SK-N-SH treated with all-trans-retinoic acid at 6 μM for 48 hours (cell line): ENCODE measurements at regions not wholly inside any gene's neighbourhood (a gene's known extent, or its start where the extent isn't known, plus 50 kb on each side); places are given as distances from the start of the nearest gene placed in this dataset.

Experiments used
- ATAC-seq: fragments of 200-7000 bp; cut with Tn5 transposase; 3 replicates; pipeline ENCODE4 v1.9.1; 2020; ENCODE audit warnings: mild to moderate bottlenecking, moderate library complexity
- ARNTL ChIP-seq: fragments of 450-650 bp; formaldehyde crosslinking; IDR thresholded peaks from 2 replicates; pipeline ENCODE4 v1.5.0; 2020; ENCODE audit warnings: low read depth, mild to moderate bottlenecking, moderate library complexity, borderline replicate concordance
- BACH2 ChIP-seq: fragments of 250-450 bp; sonication (Bioruptor Pico); IDR thresholded peaks from 2 replicates; pipeline ENCODE4 v1.9.0; 2021; ENCODE audit warnings: mild to moderate bottlenecking, borderline replicate concordance
- CREB5 ChIP-seq: fragments of 250-450 bp; sonication (Bioruptor Pico); IDR thresholded peaks from 2 replicates; pipeline ENCODE4 v1.5.1; 2020; ENCODE audit warnings: low read depth, mild to moderate bottlenecking, moderate library complexity
- CSDC2 ChIP-seq: fragments of 250-450 bp; sonication (Bioruptor Pico); IDR thresholded peaks from 2 replicates; pipeline ENCODE4 v1.5.0; 2020; ENCODE audit warnings: mild to moderate bottlenecking, moderate library complexity
- ESRRG ChIP-seq: fragments of 250-450 bp; sonication (Bioruptor Pico); IDR thresholded peaks from 2 replicates; pipeline ENCODE4 v1.6.1; 2021; ENCODE audit warnings: mild to moderate bottlenecking
- GLIS3 ChIP-seq: fragments of 250-450 bp; sonication (Bioruptor Pico); IDR thresholded peaks from 2 replicates; pipeline ENCODE4 v1.5.0; 2020; ENCODE audit warnings: mild to moderate bottlenecking, moderate library complexity
- ISL1 ChIP-seq: fragments of 250-450 bp; sonication (Bioruptor Pico); IDR thresholded peaks from 2 replicates; pipeline ENCODE4 v2.1.2; 2022; ENCODE audit warnings: mild to moderate bottlenecking, moderate library complexity
- OSR1 ChIP-seq: fragments of 250-450 bp; sonication (Bioruptor Pico); IDR thresholded peaks from 2 replicates; pipeline ENCODE4 v1.8.0; 2022; ENCODE audit warnings: moderate library complexity, mild to moderate bottlenecking, inconsistent platforms
- PATZ1 ChIP-seq: fragments of 250-450 bp; sonication (Bioruptor Pico); IDR thresholded peaks from 2 replicates; pipeline ENCODE4 v1.8.0; 2020; ENCODE audit warnings: mild to moderate bottlenecking, moderate library complexity, borderline replicate concordance
- PPARA ChIP-seq: fragments of 250-450 bp; sonication (Bioruptor Pico); IDR thresholded peaks from 2 replicates; pipeline ENCODE4 v1.5.0; 2020; ENCODE audit warnings: mild to moderate bottlenecking, borderline replicate concordance
- RARB ChIP-seq: fragments of 250-450 bp; sonication (Bioruptor Pico); IDR thresholded peaks from 2 replicates; pipeline ENCODE4 v1.8.0; 2021; ENCODE audit warnings: mild to moderate bottlenecking, moderate library complexity
- TCF4 ChIP-seq: fragments of 250-450 bp; sonication (Bioruptor Pico); IDR thresholded peaks from 2 replicates; pipeline ENCODE4 v1.8.0; 2021; ENCODE audit warnings: mild to moderate bottlenecking, moderate library complexity, borderline replicate concordance
- TOX ChIP-seq: fragments of 250-450 bp; sonication (Bioruptor Pico); IDR thresholded peaks from 2 replicates; pipeline ENCODE4 v1.8.0; 2021; ENCODE audit warnings: mild to moderate bottlenecking, moderate library complexity, borderline replicate concordance
- ZC3H10 ChIP-seq: fragments of 250-450 bp; sonication (Bioruptor Pico); IDR thresholded peaks from 2 replicates; pipeline ENCODE4 v1.5.1; 2021; ENCODE audit warnings: mild to moderate bottlenecking, moderate library complexity
- ZFP3 ChIP-seq: fragments of 250-450 bp; sonication (Bioruptor Pico); IDR thresholded peaks from 2 replicates; pipeline ENCODE4 v1.5.0; 2020; ENCODE audit warnings: mild to moderate bottlenecking, moderate library complexity
- ZFP30 ChIP-seq: fragments of 450-650 bp; formaldehyde crosslinking; IDR thresholded peaks from 2 replicates; pipeline ENCODE4 v1.5.0; 2022; ENCODE audit warnings: mild to moderate bottlenecking, moderate library complexity
- ZNF565 ChIP-seq: fragments of 450-650 bp; formaldehyde crosslinking; conservative IDR thresholded peaks from 2 replicates; pipeline ENCODE4 v1.5.0; 2020; ENCODE audit warnings: low read depth, mild to moderate bottlenecking, moderate library complexity
- ZNF8 ChIP-seq: fragments of 450-650 bp; formaldehyde crosslinking; IDR thresholded peaks from 2 replicates; pipeline ENCODE4 v1.5.0; 2020; ENCODE audit warnings: mild to moderate bottlenecking, moderate library complexity
- TF ChIP-seq, protein P1 (sequence below): fragments of 250-450 bp; sonication (Bioruptor Pico); IDR thresholded peaks from 2 replicates; pipeline ENCODE4 v1.8.0; 2021; ENCODE audit warnings: low read depth, mild to moderate bottlenecking, moderate library complexity, borderline replicate concordance
- TF ChIP-seq, protein P2 (sequence below): fragments of 250-450 bp; sonication (Bioruptor Pico); IDR thresholded peaks from 2 replicates; pipeline ENCODE4 v1.5.1; 2021; ENCODE audit warnings: mild to moderate bottlenecking, moderate library complexity

DNA sequence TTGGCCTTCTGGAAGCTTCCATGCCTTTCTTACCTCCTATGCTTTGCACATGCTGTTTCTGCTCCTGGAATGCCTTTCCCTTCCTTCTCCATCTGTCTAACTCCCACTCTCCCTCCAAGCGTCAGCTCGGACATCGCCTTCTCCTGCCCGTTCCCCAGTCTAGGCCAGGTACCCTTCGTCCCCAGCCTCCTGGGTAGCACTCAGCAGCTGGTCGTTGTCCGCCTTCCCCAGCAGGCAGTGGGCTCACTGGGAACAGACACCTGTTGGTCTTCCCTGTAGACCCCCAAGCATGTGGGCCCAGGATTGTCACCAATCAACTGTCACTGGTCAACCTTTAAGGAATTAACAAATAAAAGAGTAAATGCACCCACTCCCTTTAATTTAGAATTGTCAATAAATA is 202.2 kb downstream of the RGS3 start:
- TF ChIP-seq RARB (CRISPR knock-in tag) (no peak), CSDC2 (CRISPR knock-in tag) (no peak), OSR1 (CRISPR knock-in tag) (no peak), ZFP3 (no peak), TCF4 (CRISPR knock-in tag) (no peak), ISL1 (CRISPR knock-in tag) (no peak), ARNTL (CRISPR knock-in tag) (no peak), BACH2 (CRISPR knock-in tag) (no peak), ESRRG (CRISPR knock-in tag) (no peak), GLIS3 (CRISPR knock-in tag) (no peak), ZFP30 (CRISPR knock-in tag) (no peak), ZNF8 (no peak)
- TF ChIP-seq, protein P1, sequence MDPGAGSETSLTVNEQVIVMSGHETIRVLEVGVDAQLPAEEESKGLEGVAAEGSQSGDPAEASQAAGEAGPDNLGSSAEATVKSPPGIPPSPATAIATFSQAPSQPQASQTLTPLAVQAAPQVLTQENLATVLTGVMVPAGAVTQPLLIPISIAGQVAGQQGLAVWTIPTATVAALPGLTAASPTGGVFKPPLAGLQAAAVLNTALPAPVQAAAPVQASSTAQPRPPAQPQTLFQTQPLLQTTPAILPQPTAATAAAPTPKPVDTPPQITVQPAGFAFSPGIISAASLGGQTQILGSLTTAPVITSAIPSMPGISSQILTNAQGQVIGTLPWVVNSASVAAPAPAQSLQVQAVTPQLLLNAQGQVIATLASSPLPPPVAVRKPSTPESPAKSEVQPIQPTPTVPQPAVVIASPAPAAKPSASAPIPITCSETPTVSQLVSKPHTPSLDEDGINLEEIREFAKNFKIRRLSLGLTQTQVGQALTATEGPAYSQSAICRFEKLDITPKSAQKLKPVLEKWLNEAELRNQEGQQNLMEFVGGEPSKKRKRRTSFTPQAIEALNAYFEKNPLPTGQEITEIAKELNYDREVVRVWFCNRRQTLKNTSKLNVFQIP (CRISPR knock-in tag) = no peak
- TF ChIP-seq, protein P2, sequence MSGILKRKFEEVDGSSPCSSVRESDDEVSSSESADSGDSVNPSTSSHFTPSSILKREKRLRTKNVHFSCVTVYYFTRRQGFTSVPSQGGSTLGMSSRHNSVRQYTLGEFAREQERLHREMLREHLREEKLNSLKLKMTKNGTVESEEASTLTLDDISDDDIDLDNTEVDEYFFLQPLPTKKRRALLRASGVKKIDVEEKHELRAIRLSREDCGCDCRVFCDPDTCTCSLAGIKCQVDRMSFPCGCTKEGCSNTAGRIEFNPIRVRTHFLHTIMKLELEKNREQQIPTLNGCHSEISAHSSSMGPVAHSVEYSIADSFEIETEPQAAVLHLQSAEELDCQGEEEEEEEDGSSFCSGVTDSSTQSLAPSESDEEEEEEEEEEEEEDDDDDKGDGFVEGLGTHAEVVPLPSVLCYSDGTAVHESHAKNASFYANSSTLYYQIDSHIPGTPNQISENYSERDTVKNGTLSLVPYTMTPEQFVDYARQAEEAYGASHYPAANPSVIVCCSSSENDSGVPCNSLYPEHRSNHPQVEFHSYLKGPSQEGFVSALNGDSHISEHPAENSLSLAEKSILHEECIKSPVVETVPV = no peak
- ATAC-seq = no peak

DNA sequence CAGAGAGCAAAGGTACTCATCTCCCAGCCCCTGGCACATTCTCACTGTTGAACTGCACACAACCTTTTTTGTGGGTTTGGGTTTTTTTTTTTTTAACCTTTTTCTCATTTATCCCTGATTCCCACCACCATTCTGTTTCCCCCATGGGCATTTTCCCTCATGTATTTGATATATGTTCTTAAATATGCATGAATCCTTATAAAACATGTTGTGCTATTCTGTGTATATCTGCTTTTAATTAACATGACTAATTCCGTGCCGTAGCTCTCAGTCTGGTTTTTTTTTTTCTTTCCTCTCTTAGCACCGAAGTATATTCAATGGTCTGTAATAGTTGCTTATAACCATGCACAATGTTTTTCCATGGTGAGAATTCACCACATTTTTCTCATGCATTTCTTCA is 204.5 kb downstream of the RGS3 start:
- ATAC-seq = peak; percentile 86
- TF ChIP-seq ARNTL (CRISPR knock-in tag) = no peak
- no peak for TF ChIP-seq TCF4 (CRISPR knock-in tag)
- TF ChIP-seq BACH2 (CRISPR knock-in tag) = no peak
- TF ChIP-seq ZC3H10 (CRISPR knock-in tag) = no peak
- no peak for TF ChIP-seq ESRRG (CRISPR knock-in tag)
- TF ChIP-seq ZFP3 = no peak
- TF ChIP-seq ZFP30 (CRISPR knock-in tag) = no peak
- no peak for TF ChIP-seq CSDC2 (CRISPR knock-in tag)
- TF ChIP-seq PPARA (CRISPR knock-in tag) = no peak
- TF ChIP-seq CREB5 = no peak
- no peak for TF ChIP-seq OSR1 (CRISPR knock-in tag)
- TF ChIP-seq, protein P2 = no peak
- TF ChIP-seq, protein P1 (CRISPR knock-in tag) = no peak
- no peak for TF ChIP-seq ISL1 (CRISPR knock-in tag)
- no peak for TF ChIP-seq ZNF565
- TF ChIP-seq RARB (CRISPR knock-in tag) = no peak
- TF ChIP-seq GLIS3 (CRISPR knock-in tag) = no peak

DNA sequence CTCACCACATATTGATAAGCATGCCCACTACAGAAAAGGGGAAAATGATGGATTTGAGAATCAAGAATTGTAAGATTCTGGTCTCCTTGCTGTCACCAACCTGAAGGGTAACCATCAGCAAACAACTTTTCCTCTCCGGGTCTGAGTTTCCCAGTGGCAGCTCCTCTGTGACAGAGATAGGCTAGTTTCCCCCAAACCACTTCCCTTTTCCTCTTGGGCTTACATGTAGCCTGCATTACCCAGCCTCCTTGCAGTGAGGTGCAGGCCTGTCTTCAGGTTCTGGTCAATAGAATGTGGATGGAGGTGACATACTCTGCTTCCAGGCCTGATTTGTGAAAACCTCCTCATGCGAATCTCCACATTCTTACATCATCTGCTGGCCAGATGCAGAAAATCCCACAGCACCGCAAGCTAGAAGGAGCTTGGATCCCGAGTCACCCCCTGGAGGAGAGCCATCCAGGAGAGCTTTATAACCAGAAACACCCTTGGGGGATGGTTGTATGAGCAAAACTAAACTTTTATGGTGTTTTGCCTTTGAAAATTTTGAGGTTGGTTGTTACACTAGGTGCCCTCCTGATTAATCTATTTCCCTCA is 206.1 kb downstream of the RGS3 start:
- ATAC-seq = no peak
- TF ChIP-seq ZC3H10 (CRISPR knock-in tag) = no peak
- TF ChIP-seq BACH2 (CRISPR knock-in tag) = no peak
- no peak for TF ChIP-seq ZFP30 (CRISPR knock-in tag)
- no peak for TF ChIP-seq PATZ1 (CRISPR knock-in tag)
- TF ChIP-seq, protein P2 = no peak
- TF ChIP-seq TOX (CRISPR knock-in tag) = no peak
- TF ChIP-seq OSR1 (CRISPR knock-in tag) = no peak
- TF ChIP-seq CSDC2 (CRISPR knock-in tag) = no peak
- no peak for TF ChIP-seq ESRRG (CRISPR knock-in tag)
- no peak for TF ChIP-seq ISL1 (CRISPR knock-in tag)
- no peak for TF ChIP-seq ZFP3
- TF ChIP-seq ARNTL (CRISPR knock-in tag) = no peak
